WTC11 (cell line): ENCODE measurements at regions not wholly inside any gene's neighbourhood (a gene's known extent, or its start where the extent isn't known, plus 50 kb on each side); places are given as distances from the start of the nearest gene placed in this dataset.

Experiments
- ATAC-seq: fragments of 200-7000 bp; cut with Tn5 transposase; 2 replicates; pipeline ENCODE4 v1.10.0; 2021; ENCODE audit warnings: mild to moderate bottlenecking, moderate library complexity
- CTCF ChIA-PET: fragments of 300-600 bp; sonication (Branson Sonifier 250); formaldehyde crosslinking; loops from one replicate; lab custom pipeline; 2021; ENCODE audit warnings: antibody characterized with exemption; lab: Charles Lee
- POLR2A ChIA-PET: fragments of 350-600 bp; sonication (Branson Sonifier 250); formaldehyde crosslinking; loops from one replicate; lab custom pipeline; 2021; ENCODE audit warnings: antibody characterized with exemption; lab: Charles Lee
- DNase-seq: peaks from one replicate; pipeline ENCODE4 v3.0.0; 2021; ENCODE audit warnings: low spot score
- H3K27ac Mint-ChIP-seq: 2 replicates; pipeline ENCODE4 v1.8.0; 2021; ENCODE audit warnings: mixed read lengths
- H3K27me3 Mint-ChIP-seq: 2 replicates; pipeline ENCODE4 v1.8.0; 2021; ENCODE audit warnings: low read depth, mild to moderate bottlenecking, moderate library complexity, mixed read lengths
- H3K36me3 Mint-ChIP-seq: 2 replicates; pipeline ENCODE4 v1.8.0; 2021; ENCODE audit warnings: mixed read lengths
- H3K4me1 Mint-ChIP-seq: 2 replicates; pipeline ENCODE4 v1.8.0; 2022; ENCODE audit warnings: mixed read lengths
- H3K4me3 Mint-ChIP-seq: 2 replicates; pipeline ENCODE4 v1.8.0; 2021; ENCODE audit warnings: mild to moderate bottlenecking, moderate library complexity, mixed read lengths
- H3K9me3 Mint-ChIP-seq: 2 replicates; pipeline ENCODE4 v1.8.0; 2021; ENCODE audit warnings: mixed read lengths
- FOXJ3 ChIP-seq: sonication (generic); formaldehyde crosslinking; IDR thresholded peaks from 2 replicates; pipeline ENCODE4 v1.9.0; 2021; ENCODE audit warnings: missing genetic modification reagents, mild to moderate bottlenecking, borderline replicate concordance
- FOXP4 ChIP-seq: sonication (generic); formaldehyde crosslinking; IDR thresholded peaks from 2 replicates; pipeline ENCODE4 v1.8.0; 2022; ENCODE audit warnings: mild to moderate bottlenecking, missing genetic modification reagents
- GRHL2 ChIP-seq: fragments of 250-450 bp; sonication (Bioruptor Pico); IDR thresholded peaks from 2 replicates; pipeline ENCODE4 v1.8.0; 2022; ENCODE audit warnings: mild to moderate bottlenecking, moderate library complexity; ENCODE audit not compliant: insufficient replicate concordance, severe bottlenecking
- GTF2I ChIP-seq: fragments of 250-450 bp; sonication (Bioruptor Pico); conservative IDR thresholded peaks from 2 replicates; pipeline ENCODE4 v1.4.0; 2021; ENCODE audit warnings: mild to moderate bottlenecking
- HMGXB4 ChIP-seq: sonication (generic); formaldehyde crosslinking; IDR thresholded peaks from 2 replicates; pipeline ENCODE4 v1.8.1; 2023; ENCODE audit warnings: mild to moderate bottlenecking, moderate library complexity, missing genetic modification reagents
- JAZF1 ChIP-seq: fragments of 250-450 bp; sonication (Bioruptor Pico); IDR thresholded peaks from 2 replicates; pipeline ENCODE4 v1.9.0; 2021; ENCODE audit warnings: moderate library complexity, mild to moderate bottlenecking, inconsistent platforms
- RELA ChIP-seq: sonication (generic); formaldehyde crosslinking; IDR thresholded peaks from 2 replicates; pipeline ENCODE4 v1.8.1; 2022; ENCODE audit warnings: missing genetic modification reagents, mild to moderate bottlenecking, borderline replicate concordance
- RORB ChIP-seq: fragments of 250-450 bp; sonication (Bioruptor Pico); IDR thresholded peaks from 2 replicates; pipeline ENCODE4 v1.9.0; 2021; ENCODE audit warnings: mild to moderate bottlenecking
- SP1 ChIP-seq: sonication (generic); formaldehyde crosslinking; conservative IDR thresholded peaks from 2 replicates; pipeline ENCODE4 v1.8.1; 2022; ENCODE audit warnings: missing genetic modification reagents
- ZNF219 ChIP-seq: sonication (generic); formaldehyde crosslinking; IDR thresholded peaks from 2 replicates; pipeline ENCODE4 v1.8.0; 2023; ENCODE audit warnings: missing genetic modification reagents, mild to moderate bottlenecking, borderline replicate concordance
- TF ChIP-seq, protein P1 (sequence below): fragments of 200-600 bp; IDR thresholded peaks from 2 replicates; pipeline ENCODE4 v1.8.0; 2022; ENCODE audit warnings: antibody characterized with exemption
- TF ChIP-seq, protein P2 (sequence below): sonication (generic); formaldehyde crosslinking; IDR thresholded peaks from 2 replicates; pipeline ENCODE4 v1.8.1; 2023; ENCODE audit warnings: mild to moderate bottlenecking, missing genetic modification reagents
- TF ChIP-seq, protein P3 (sequence below): fragments of 250-450 bp; sonication (Bioruptor Pico); IDR thresholded peaks from 2 replicates; pipeline ENCODE4 v1.9.0; 2021; ENCODE audit warnings: mild to moderate bottlenecking
- TF ChIP-seq, protein P4 (sequence below): fragments of 250-450 bp; sonication (Bioruptor Pico); IDR thresholded peaks from 2 replicates; pipeline ENCODE4 v1.9.0; 2021; ENCODE audit warnings: mild to moderate bottlenecking, borderline replicate concordance

- no peaks in the 10 kb centered on the region for H3K9me3 Mint-ChIP-seq
- POLR2A ChIA-PET, result no interaction called here
- TF ChIP-seq, protein P1, sequence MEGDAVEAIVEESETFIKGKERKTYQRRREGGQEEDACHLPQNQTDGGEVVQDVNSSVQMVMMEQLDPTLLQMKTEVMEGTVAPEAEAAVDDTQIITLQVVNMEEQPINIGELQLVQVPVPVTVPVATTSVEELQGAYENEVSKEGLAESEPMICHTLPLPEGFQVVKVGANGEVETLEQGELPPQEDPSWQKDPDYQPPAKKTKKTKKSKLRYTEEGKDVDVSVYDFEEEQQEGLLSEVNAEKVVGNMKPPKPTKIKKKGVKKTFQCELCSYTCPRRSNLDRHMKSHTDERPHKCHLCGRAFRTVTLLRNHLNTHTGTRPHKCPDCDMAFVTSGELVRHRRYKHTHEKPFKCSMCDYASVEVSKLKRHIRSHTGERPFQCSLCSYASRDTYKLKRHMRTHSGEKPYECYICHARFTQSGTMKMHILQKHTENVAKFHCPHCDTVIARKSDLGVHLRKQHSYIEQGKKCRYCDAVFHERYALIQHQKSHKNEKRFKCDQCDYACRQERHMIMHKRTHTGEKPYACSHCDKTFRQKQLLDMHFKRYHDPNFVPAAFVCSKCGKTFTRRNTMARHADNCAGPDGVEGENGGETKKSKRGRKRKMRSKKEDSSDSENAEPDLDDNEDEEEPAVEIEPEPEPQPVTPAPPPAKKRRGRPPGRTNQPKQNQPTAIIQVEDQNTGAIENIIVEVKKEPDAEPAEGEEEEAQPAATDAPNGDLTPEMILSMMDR, result peak; percentile 26; the same call in 1 of the 2 replicates
- TF ChIP-seq, protein P2, sequence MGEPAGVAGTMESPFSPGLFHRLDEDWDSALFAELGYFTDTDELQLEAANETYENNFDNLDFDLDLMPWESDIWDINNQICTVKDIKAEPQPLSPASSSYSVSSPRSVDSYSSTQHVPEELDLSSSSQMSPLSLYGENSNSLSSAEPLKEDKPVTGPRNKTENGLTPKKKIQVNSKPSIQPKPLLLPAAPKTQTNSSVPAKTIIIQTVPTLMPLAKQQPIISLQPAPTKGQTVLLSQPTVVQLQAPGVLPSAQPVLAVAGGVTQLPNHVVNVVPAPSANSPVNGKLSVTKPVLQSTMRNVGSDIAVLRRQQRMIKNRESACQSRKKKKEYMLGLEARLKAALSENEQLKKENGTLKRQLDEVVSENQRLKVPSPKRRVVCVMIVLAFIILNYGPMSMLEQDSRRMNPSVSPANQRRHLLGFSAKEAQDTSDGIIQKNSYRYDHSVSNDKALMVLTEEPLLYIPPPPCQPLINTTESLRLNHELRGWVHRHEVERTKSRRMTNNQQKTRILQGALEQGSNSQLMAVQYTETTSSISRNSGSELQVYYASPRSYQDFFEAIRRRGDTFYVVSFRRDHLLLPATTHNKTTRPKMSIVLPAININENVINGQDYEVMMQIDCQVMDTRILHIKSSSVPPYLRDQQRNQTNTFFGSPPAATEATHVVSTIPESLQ (CRISPR knock-in tag), result no peak
- TF ChIP-seq SP1 (CRISPR knock-in tag), result no peak
- TF ChIP-seq, all 79 proteins: peak for 1
- DNase-seq, result peak; percentile 43
- peak; percentile 99 for ATAC-seq
- Mint-ChIP-seq H3K4me1 (peaks cover 13% of the 10 kb centered on the region), H3K4me3 (no peak overlapping the region), H3K27ac (no peak overlapping the region), H3K36me3 (no peaks in the 10 kb centered on the region), H3K27me3 (no peaks in the 10 kb centered on the region)
- CTCF ChIA-PET, result interaction anchor here (0.5 to 1.1 kb wide), 11 partner anchors 8 to 830 kb away, joined by 3 to 14 read pairs (median 3); no protein-coding TSS in a partner anchor
Measured at GRCh38 chr5:104412649-104413240, 850.2 kb upstream of the NUDT12 start.

DNA sequence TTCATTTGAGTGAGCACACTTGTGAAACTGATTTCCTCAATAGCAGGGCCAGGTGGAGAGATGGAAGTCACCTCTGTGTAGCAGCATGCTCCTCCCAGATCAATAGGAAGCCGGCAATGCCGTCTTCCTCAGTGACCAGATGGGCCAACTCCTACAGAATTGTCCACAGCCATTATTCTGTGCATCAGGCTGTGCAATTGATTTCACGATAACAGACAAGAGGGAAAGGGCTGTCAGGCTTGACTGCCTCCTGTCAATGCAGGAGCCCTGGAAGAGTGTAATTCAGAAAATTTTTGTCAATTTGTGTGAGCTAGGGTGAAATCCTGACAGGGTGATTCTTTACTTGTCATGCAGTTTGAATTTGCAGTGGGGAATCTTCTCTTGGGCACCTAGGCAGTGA is 838.4 kb upstream of the NUDT12 start:
- Mint-ChIP-seq H3K27me3 (no peaks in the 10 kb centered on the region), H3K9me3 (peaks cover 14% of the 10 kb centered on the region), H3K4me1 (no peaks in the 10 kb centered on the region), H3K27ac (no peak overlapping the region), H3K4me3 (no peak overlapping the region), H3K36me3 (no peaks in the 10 kb centered on the region)
- ChIA-PET POLR2A (no interaction called here), CTCF (interaction anchor here (1.3 kb wide), 1 partner anchor 12 kb away, joined by 4 read pairs; no protein-coding TSS in a partner anchor)
- ATAC-seq (no peak), DNase-seq (no peak)
- TF ChIP-seq GTF2I, result no peak
- no peak for TF ChIP-seq RELA (CRISPR knock-in tag)
- no peak for TF ChIP-seq FOXJ3 (CRISPR knock-in tag)
- TF ChIP-seq, protein P3, sequence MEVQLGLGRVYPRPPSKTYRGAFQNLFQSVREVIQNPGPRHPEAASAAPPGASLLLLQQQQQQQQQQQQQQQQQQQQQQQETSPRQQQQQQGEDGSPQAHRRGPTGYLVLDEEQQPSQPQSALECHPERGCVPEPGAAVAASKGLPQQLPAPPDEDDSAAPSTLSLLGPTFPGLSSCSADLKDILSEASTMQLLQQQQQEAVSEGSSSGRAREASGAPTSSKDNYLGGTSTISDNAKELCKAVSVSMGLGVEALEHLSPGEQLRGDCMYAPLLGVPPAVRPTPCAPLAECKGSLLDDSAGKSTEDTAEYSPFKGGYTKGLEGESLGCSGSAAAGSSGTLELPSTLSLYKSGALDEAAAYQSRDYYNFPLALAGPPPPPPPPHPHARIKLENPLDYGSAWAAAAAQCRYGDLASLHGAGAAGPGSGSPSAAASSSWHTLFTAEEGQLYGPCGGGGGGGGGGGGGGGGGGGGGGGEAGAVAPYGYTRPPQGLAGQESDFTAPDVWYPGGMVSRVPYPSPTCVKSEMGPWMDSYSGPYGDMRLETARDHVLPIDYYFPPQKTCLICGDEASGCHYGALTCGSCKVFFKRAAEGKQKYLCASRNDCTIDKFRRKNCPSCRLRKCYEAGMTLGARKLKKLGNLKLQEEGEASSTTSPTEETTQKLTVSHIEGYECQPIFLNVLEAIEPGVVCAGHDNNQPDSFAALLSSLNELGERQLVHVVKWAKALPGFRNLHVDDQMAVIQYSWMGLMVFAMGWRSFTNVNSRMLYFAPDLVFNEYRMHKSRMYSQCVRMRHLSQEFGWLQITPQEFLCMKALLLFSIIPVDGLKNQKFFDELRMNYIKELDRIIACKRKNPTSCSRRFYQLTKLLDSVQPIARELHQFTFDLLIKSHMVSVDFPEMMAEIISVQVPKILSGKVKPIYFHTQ (CRISPR knock-in tag), result no peak
- TF ChIP-seq JAZF1 (CRISPR knock-in tag), result no peak
- TF ChIP-seq HMGXB4 (CRISPR knock-in tag), result no peak
- TF ChIP-seq GRHL2 (CRISPR knock-in tag), result no peak
- TF ChIP-seq RORB (CRISPR knock-in tag), result no peak
- TF ChIP-seq, protein P4, sequence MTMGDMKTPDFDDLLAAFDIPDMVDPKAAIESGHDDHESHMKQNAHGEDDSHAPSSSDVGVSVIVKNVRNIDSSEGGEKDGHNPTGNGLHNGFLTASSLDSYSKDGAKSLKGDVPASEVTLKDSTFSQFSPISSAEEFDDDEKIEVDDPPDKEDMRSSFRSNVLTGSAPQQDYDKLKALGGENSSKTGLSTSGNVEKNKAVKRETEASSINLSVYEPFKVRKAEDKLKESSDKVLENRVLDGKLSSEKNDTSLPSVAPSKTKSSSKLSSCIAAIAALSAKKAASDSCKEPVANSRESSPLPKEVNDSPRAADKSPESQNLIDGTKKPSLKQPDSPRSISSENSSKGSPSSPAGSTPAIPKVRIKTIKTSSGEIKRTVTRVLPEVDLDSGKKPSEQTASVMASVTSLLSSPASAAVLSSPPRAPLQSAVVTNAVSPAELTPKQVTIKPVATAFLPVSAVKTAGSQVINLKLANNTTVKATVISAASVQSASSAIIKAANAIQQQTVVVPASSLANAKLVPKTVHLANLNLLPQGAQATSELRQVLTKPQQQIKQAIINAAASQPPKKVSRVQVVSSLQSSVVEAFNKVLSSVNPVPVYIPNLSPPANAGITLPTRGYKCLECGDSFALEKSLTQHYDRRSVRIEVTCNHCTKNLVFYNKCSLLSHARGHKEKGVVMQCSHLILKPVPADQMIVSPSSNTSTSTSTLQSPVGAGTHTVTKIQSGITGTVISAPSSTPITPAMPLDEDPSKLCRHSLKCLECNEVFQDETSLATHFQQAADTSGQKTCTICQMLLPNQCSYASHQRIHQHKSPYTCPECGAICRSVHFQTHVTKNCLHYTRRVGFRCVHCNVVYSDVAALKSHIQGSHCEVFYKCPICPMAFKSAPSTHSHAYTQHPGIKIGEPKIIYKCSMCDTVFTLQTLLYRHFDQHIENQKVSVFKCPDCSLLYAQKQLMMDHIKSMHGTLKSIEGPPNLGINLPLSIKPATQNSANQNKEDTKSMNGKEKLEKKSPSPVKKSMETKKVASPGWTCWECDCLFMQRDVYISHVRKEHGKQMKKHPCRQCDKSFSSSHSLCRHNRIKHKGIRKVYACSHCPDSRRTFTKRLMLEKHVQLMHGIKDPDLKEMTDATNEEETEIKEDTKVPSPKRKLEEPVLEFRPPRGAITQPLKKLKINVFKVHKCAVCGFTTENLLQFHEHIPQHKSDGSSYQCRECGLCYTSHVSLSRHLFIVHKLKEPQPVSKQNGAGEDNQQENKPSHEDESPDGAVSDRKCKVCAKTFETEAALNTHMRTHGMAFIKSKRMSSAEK (CRISPR knock-in tag), result no peak
- no peak for TF ChIP-seq ZNF219 (CRISPR knock-in tag)
- TF ChIP-seq FOXP4 (CRISPR knock-in tag), result no peak
